ENCODE measurements at regions not wholly inside any gene's neighbourhood (a gene's known extent, or its start where the extent isn't known, plus 50 kb on each side); places are given as distances from the start of the nearest gene placed in this dataset.

DNA sequence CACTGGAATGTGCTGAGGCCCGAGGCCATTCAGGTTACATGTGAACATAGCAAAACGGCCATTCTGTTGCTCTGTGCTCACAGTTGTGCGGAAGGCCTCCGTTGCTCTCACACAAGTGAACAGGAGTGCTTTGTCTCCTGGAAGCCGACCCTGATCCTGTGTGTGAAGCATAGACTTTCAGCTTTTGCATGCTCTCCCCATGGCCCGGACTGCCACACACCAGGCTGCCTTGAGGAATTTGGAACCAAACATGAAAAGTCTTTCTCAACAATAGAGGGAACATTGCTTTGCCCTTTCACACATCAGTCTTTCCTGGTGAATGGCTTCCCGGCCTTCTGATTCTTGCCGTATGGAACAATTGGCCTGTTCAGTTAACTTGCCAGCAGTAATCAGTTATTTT lies 154.8 kb upstream of the LRIG1 start:
- Histone ChIP-seq H3K27me3 (no peaks in the 10 kb centered on the region), H3K4me3 (no peak overlapping the region), H3K9me3 (no peaks in the 10 kb centered on the region), H3K36me3 (no peaks in the 10 kb centered on the region), H3K4me1 (no peaks in the 10 kb centered on the region), H3K27ac (no peak overlapping the region)
- TF ChIP-seq, protein P1, sequence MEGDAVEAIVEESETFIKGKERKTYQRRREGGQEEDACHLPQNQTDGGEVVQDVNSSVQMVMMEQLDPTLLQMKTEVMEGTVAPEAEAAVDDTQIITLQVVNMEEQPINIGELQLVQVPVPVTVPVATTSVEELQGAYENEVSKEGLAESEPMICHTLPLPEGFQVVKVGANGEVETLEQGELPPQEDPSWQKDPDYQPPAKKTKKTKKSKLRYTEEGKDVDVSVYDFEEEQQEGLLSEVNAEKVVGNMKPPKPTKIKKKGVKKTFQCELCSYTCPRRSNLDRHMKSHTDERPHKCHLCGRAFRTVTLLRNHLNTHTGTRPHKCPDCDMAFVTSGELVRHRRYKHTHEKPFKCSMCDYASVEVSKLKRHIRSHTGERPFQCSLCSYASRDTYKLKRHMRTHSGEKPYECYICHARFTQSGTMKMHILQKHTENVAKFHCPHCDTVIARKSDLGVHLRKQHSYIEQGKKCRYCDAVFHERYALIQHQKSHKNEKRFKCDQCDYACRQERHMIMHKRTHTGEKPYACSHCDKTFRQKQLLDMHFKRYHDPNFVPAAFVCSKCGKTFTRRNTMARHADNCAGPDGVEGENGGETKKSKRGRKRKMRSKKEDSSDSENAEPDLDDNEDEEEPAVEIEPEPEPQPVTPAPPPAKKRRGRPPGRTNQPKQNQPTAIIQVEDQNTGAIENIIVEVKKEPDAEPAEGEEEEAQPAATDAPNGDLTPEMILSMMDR (IDR thresholded peaks at IDR 0.05) = no peak
- TF ChIP-seq POLR2A (IDR thresholded peaks at IDR 0.05) (no peak), POLR2AphosphoS5 (IDR thresholded peaks at IDR 0.05; ENCODE audit: insufficient read depth in 1 of 2, low read depth in 1 of 2) (no peak)
- no peak for DNase-seq (ENCODE audit: extremely low spot score in 2 of 2)
- intact Hi-C loops (cut with DNase I) = no loop called here

DNA sequence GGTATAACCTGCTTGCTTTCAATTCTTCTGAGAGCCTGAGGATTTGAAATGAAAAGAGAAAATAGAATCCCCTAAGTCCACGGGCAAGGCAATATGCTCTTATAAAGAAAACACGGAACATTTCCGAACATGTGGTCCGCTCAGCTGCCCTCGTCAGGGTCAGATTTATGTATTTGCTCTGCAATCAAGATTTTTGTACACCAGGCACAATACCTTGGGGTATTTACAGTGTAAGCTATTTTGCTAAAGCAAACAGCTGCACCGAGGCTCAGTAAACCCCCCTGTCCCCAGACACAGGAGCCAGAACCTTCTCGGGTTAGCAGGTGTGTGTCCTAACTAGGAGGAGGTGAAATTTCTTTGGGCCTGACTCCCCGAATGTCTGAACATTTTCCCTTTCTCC lies 155.8 kb upstream of the LRIG1 start:
- H3K9me3 ChIP-seq = no peaks in the 10 kb centered on the region
- no peak overlapping the region for H3K27ac ChIP-seq
- no peak overlapping the region for H3K4me3 ChIP-seq
- no peaks in the 10 kb centered on the region for H3K4me1 ChIP-seq
- intact Hi-C loops (cut with DNase I) = no loop called here
- no peak for TF ChIP-seq POLR2A (IDR thresholded peaks at IDR 0.05)
- TF ChIP-seq POLR2AphosphoS5 (IDR thresholded peaks at IDR 0.05; ENCODE audit: insufficient read depth in 1 of 2, low read depth in 1 of 2) = no peak
- TF ChIP-seq, protein P1 (IDR thresholded peaks at IDR 0.05) = no peak
- H3K27me3 ChIP-seq = no peaks in the 10 kb centered on the region
- no peak for DNase-seq (ENCODE audit: extremely low spot score in 2 of 2)
- no peaks in the 10 kb centered on the region for H3K36me3 ChIP-seq

DNA sequence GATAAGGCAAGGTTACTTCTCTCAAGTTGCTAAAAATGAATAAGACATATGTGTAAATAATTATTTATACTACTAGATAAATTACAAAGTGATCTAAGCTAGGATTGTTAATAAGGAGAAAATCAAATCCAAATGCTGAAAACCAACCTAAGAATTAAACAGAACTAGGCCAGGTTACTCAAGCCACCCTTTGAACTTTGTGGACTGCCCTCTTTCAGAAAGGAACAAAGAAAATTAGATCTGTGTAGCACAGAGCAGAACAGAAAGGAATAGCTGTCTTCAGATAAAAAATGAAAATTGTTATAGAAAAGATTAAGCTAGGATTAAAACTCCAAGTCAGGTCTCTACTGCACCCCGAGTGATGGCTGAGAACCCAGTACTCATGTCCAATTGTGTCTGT lies 158.2 kb upstream of the LRIG1 start:
- Histone ChIP-seq H3K4me3 (no peak overlapping the region), H3K27ac (no peak overlapping the region), H3K27me3 (no peaks in the 10 kb centered on the region), H3K9me3 (no peaks in the 10 kb centered on the region), H3K36me3 (no peaks in the 10 kb centered on the region), H3K4me1 (no peaks in the 10 kb centered on the region)
- TF ChIP-seq POLR2AphosphoS5 (IDR thresholded peaks at IDR 0.05; ENCODE audit: insufficient read depth in 1 of 2, low read depth in 1 of 2) = no peak
- TF ChIP-seq, protein P1 (IDR thresholded peaks at IDR 0.05) = no peak
- TF ChIP-seq POLR2A (IDR thresholded peaks at IDR 0.05) = no peak
- intact Hi-C loops (cut with DNase I) = no loop called here
- no peak for DNase-seq (ENCODE audit: extremely low spot score in 2 of 2)

DNA sequence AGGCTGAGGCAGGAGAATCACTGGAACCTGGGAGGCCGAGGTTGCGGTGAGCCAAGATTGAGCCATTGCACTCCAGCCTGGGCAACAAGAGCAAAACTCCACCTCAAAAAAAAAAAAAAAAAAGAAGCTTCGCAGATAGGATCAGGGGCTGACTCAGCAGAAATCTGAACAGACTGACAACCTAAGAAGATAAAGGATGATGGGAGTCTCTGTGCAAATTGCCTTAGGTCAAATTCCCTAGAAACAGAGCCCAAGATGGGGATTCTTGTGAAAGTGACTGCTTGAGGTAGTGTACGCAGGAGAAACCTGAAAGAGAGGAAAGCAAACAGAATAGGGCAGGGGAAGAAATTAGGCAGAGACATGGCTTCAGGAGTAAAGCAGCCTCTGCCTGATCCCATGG lies 160.8 kb upstream of the LRIG1 start:
- intact Hi-C loops (cut with DNase I) = no loop called here
- Histone ChIP-seq H3K9me3 (no peaks in the 10 kb centered on the region), H3K27me3 (no peaks in the 10 kb centered on the region), H3K4me1 (no peaks in the 10 kb centered on the region), H3K4me3 (no peak overlapping the region), H3K36me3 (no peaks in the 10 kb centered on the region), H3K27ac (no peak overlapping the region)
- TF ChIP-seq, protein P1 (IDR thresholded peaks at IDR 0.05) = no peak
- TF ChIP-seq POLR2AphosphoS5 (IDR thresholded peaks at IDR 0.05; ENCODE audit: insufficient read depth in 1 of 2, low read depth in 1 of 2) (no peak), POLR2A (IDR thresholded peaks at IDR 0.05) (no peak)
- DNase-seq (ENCODE audit: extremely low spot score in 2 of 2) = no peak

DNA sequence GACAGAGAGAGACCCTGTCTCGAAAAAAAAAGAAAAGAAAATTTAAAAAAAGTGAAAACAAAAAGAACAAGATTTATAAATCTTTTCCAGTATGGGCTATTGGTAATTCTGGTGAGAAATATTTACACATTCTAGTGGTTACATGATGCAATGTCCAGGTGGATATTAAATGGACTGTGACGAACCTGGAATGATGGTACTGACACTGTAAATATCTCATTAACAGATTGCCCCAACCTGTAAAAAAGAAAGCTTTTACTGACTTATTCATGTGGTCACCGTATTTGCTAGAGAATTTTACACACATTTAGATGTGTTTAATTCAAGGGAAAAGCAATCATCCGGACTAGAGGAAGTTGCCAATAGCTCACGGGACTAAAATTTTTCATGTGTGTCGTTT lies 162.1 kb upstream of the LRIG1 start:
- Histone ChIP-seq H3K27me3 (no peaks in the 10 kb centered on the region), H3K4me1 (no peaks in the 10 kb centered on the region), H3K27ac (no peak overlapping the region)

More for the DNA sequence above, 162.1 kb upstream of the LRIG1 start:
- H3K4me3 ChIP-seq = no peak overlapping the region
- TF ChIP-seq POLR2A (IDR thresholded peaks at IDR 0.05) (no peak), POLR2AphosphoS5 (IDR thresholded peaks at IDR 0.05; ENCODE audit: insufficient read depth in 1 of 2, low read depth in 1 of 2) (no peak)
- TF ChIP-seq, protein P1 (IDR thresholded peaks at IDR 0.05) = no peak
- no peaks in the 10 kb centered on the region for H3K36me3 ChIP-seq
- intact Hi-C loops (cut with DNase I) = no loop called here
- no peak for DNase-seq (ENCODE audit: extremely low spot score in 2 of 2)
- no peaks in the 10 kb centered on the region for H3K9me3 ChIP-seq
